ENCODE measurements at regions not wholly inside any gene's neighbourhood (a gene's known extent, or its start where the extent isn't known, plus 50 kb on each side); places are given as distances from the start of the nearest gene placed in this dataset.

- no peak for TF ChIP-seq CTCF (conservative IDR thresholded peaks at IDR 0.05 in 1 of 2, IDR thresholded peaks at IDR 0.05 in 1 of 2; ENCODE audit: low read depth in 1 of 2, low read length in 2 of 2)
- no peak for TF ChIP-seq EZH2 (IDR thresholded peaks at IDR 0.05; ENCODE audit: low read length, missing control alignments)
These were observed 373.1 kb downstream of the TGFB2 start for GRCh38 chr1:218718206-218718605.
